HG02623 (cell line): ENCODE measurements at regions not wholly inside any gene's neighbourhood (a gene's known extent, or its start where the extent isn't known, plus 50 kb on each side); places are given as distances from the start of the nearest gene placed in this dataset.
"Not testable (repeated sequence)": the region's sequence is repeated elsewhere in the genome, so short reads cannot be mapped to it uniquely, and the experiment has no call there.

Experiments used
- ATAC-seq: cut with Tn5 transposase; IDR thresholded peaks from one replicate; pipeline ENCODE4 v1.9.1; 2021; ENCODE audit warnings: moderate library complexity; ENCODE audit not compliant: unreplicated experiment

DNA sequence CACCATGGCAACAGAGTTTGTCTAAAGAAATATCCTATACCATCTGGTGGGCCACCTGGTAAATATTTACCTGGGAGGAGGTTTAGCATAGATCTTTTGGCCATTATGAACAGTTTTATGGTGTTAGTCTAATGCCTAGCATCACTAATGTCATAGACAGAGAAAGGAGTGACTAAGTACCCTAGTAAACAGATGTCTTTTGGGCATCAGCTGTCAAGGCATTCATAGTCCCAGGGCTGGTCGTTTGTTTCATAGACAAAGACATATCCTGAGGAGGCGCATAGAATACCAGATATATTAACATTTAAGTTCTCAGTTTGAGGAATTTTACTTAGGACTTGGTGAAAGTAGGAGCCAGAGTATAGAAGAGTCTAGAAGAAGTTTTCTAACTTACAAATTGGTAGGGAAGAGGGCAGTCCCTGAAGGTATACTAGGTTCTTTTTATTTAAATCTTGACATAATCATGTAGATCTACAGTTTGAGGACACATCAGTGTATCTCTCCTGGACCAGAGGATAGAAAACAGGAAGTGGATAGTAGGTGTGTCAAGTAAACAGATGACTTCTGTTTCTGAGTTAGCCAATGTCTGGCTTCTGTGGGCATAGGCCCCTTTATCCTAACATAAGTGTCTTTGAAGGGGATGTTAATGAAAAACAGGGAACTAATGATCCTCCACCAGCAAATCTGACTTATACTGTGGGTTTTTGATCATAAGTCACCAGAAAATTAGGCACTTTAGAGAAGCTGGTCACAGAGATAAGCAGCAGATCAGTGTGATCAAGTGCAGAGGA is 105.0 kb upstream of the PRSS3 start:
- no peak for ATAC-seq

GRCh38 chr9:33695299-33695698 is 100.1 kb upstream of the PRSS3 start:
- ATAC-seq, result no peak

DNA sequence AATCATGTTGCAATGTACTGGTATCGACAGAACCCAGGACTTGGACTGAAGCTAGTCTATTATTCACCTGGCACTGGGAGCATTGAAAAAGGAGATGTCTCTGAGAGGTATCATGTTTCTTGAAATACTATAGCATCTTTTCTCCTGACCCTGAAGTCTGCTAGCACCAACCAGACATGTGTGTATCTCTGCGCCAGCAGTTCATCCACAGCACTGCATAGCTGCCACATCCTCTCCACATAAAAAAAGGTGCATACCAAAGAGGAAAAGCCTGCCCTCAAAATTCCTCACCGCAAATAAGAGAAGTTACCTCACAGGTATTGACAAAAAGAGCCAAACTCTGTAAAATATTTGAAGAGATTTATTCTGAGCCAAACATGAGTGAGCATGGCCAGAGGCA is 99.5 kb upstream of the PRSS3 start:
- ATAC-seq, result no peak

- ATAC-seq, result no peak
Measured at GRCh38 chr9:33697171-33697570, 98.2 kb upstream of the PRSS3 start.

GRCh38 chr9:33698267-33698666 is 97.1 kb upstream of the PRSS3 start:
- ATAC-seq, result no peak

- ATAC-seq, result not testable (repeated sequence)
Measured at GRCh38 chr9:33700940-33701339, 94.4 kb upstream of the PRSS3 start.

DNA sequence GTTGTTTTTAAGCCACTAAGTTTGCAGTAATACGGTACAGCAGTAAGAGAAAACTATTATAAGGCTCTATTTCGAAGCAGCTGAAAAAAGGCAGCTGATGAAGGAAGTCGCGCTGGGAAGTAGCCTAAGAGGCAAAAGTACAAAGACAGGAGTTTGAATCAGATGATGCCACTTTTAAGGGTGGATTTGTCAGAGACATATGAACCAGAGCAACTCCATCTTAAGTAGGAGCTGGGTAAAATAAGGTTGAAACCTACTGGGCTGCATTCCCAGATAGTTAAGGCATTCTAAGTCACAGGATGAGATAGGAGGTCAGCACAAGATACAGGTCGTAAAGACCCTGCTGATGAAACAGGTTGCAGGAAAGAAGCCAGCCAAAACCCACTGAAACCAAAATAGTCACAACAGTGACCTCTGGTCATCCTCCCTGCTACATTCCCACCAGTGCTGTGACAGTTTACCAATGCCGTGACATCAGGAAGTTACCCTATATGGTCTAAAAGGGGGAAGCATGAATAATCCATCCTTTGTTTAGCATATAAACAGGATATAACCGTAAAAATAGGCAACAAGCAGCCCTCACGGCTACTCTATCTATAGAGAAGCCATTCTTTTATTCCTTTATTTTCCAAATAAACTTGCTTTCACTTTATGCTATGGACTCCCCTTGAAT is 91.8 kb upstream of the PRSS3 start:
- no peak for ATAC-seq

GRCh38 chr9:33705440-33705839 is 89.9 kb upstream of the PRSS3 start:
- ATAC-seq, result not testable (repeated sequence)

DNA sequence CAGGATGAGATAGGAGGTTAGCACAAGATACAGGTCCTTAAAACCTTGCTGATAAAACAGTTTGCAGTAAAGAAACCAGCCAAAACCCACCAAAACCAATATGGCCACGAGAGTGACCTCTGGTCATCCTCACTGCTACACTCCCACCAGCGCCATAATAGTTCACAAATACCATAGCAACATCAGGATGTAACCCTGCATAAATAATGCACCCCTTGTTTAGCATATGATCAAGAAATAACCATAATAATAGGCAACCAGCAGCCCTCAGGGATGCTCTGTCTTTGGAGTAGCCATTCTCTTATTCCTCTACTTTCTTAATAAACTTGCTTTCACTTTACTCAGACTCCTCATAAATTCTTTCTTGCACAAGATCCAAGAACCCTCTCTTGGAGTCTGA is 86.9 kb upstream of the PRSS3 start:
- ATAC-seq, result no peak

GRCh38 chr9:33709269-33709668 is 86.1 kb upstream of the PRSS3 start:
- no peak for ATAC-seq

DNA sequence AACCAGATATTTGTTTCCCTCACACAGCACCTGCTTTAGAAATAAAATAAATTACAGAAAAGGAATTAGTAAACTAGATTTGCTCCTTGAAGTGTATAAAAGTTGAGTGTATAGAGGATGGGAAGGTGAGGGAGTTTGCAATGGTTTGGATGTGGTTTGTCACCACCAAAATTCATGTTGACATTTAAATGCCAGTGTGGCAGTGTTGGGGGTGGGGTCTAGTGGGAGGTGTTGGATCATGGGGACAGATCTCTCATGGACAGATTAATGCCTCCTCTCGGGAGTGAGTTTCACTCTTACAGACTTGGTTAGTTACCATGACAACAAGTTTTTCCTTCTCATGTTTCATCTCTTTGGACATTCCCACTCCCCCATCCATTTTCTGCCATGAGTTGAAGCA is 83.9 kb upstream of the PRSS3 start:
- ATAC-seq, result not testable (repeated sequence)

- no peak for ATAC-seq
Measured at GRCh38 chr9:33714989-33715388, 80.4 kb upstream of the PRSS3 start.

DNA sequence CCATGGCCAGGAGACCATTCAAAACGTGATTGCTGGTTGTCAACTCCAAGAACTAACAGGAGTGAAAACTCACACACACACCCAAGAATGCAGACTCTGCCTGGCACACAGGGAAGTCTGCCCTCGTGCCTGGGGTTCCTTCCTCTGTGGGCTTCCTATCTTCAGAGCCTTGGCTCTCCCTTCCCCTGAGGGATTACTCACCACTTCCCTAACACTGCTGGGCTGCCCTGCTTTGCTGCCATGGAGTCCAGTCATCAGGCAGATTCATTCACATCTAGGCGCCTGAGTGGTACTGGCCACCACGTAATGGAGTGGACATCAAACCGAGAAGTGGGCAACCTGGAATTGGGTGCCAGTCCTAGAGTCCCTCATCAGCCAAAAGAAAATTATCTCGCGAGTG is 76.4 kb upstream of the PRSS3 start:
- no peak for ATAC-seq

DNA sequence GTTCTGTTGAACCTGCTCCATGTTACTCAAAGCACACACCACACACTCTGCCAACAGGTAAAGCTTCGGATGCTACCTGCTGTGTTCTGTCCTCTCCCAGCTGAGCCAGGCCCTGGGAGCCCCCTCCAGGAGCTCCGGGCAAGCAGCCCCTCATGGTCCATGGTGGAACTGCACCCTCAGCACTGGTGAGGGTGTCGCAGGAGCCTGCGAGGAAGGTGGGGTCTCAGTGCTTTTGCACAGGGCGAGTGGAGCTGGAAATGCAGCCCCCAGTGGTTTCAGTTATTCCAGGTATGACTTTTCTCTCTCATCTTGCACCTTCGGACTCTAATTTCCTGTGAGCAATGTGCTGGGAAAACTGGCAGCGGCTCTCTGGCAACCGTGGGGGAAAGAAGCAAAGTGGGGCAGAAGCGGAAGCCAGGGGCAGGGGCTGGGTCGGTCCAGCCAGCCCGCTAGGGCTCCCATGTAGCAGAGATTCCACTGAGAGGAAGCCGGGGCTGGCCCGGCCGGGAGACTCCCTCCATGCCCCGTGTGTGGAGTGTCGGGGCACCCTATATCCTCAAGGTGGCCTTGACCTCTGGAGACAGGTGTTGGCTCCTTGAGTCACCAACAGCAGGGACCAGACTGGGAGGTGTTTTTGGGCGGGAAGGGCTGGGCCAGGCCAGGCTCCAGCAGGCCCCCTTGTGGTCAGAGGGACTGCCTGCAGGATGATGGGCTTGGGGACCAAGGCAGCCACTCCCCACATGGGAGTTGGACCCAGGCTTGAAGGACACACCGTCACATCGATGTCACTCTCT is 75.6 kb upstream of the PRSS3 start:
- no peak for ATAC-seq

- ATAC-seq, result peak; percentile 77
Measured at GRCh38 chr9:33721674-33722358, 73.5 kb upstream of the PRSS3 start.

DNA sequence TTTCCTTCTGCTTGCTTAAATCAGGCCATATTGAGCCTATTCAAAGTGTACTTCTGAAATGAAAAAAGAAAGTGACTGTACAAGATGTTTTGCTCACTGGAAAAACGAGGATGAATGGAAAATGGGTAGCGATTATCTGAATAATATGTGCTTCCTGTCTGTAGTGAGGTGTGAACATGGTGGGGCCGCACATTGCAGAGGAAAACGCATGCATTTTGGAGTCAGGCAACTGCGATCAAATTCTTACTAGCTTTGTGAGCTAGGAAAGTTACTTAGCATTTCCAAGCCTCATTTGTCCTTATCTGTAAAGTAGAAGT is 73.0 kb upstream of the PRSS3 start:
- no peak for ATAC-seq

DNA sequence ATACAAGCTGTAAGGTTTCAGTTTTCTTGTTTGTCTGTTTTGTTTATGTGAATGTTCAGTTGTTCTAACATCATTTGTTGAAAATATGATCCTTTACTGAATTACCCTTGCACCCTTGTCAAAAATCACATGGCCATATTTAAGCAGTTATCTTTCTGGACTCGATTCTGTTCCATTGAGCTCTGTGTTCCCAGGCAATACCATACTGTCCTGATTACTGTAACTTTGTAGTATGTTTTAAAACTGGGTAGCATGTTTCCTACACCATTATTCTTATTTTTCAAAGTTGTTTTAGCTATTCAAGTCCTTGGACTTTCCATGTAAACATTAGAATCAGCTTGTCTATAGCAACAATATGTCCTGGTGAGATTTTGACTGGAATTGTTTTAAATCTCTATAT is 66.7 kb upstream of the PRSS3 start:
- no peak for ATAC-seq

DNA sequence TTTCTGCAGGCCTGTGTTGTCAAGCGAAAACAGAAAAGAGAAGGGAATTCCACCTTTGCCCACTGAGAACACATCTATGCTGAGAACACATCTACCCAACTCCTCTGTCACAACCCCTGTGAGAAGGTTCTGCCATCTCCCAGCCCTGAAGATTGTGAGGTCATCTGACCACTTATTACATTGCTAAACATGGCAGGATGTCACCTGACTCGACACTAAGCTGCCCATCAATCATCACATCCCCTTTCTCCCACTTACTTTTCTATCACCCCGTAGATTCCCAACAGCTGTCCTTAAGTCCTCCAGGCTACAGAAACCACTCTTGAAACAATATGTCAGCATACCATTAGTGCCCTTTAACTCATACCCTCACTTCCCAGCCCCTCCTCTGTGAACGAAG is 64.2 kb upstream of the PRSS3 start:
- no peak for ATAC-seq

GRCh38 chr9:33731625-33732024 is 63.7 kb upstream of the PRSS3 start:
- ATAC-seq, result no peak

DNA sequence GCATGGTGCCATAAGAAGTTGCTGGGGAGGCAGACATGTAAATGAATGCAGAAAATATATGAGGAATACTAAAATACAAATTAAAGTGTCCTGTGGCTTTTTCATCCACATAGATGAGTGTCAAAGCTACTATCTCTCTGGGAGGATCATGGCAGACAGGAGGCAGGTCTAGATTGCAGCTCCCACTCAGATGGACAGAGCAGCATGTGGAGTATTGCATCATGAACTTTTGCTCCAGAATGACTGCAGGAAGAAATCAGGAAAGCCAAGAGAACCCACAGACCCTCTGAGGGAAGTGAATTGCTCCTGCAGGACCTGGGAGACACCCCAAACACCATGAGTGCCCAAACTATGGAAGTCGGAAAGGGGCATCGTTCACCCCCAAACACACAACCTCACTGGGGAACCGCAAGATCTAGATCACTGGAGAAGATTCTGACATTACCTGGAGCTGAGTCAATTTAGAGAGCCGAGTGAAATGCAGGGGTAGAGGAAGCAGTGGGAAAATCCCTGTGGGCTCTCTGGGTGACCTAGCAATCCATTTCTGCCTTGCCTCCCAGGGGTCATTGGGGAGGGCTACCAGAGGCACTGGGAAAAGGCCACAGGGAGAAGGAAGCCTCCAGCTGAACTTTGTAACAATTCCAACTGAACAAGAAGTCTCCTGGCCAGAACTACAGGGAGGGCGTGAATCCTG is 61.0 kb upstream of the PRSS3 start:
- ATAC-seq, result not testable (repeated sequence)
